Sigmoid colon (tissue), 4 donors: ENCODE measurements at regions not wholly inside any gene's neighbourhood (a gene's known extent, or its start where the extent isn't known, plus 50 kb on each side); places are given as distances from the start of the nearest gene placed in this dataset.

Source experiments
- EP300 ChIP-seq, 4 donors: sonication (generic); formaldehyde crosslinking; IDR thresholded peaks; one replicate each; pipeline ENCODE4 v1.6.1; 2017; ENCODE audit warnings: antibody characterized with exemption in 4 of 4
- POLR2A ChIP-seq, 2 donors: fragments of 450-650 bp; IDR thresholded peaks; one replicate each; pipeline ENCODE4 v1.6.1; 2016; ENCODE audit warnings: antibody characterized with exemption in 2 of 2, mild to moderate bottlenecking in 2 of 2, moderate library complexity in 2 of 2
- POLR2AphosphoS5 ChIP-seq, 4 donors: sonication (generic); formaldehyde crosslinking; IDR thresholded peaks; one replicate each; pipeline ENCODE4 v1.6.1; 2017; ENCODE audit warnings: antibody characterized with exemption in 4 of 4
- TF ChIP-seq, protein P1 (sequence below), 4 experiments: fragments of 450-650 bp in 3 of 4; fragments of 200-600 bp in 1 of 4; IDR thresholded peaks; one replicate each; pipeline ENCODE4 v1.5.1; 2016 to 2019; ENCODE audit warnings: antibody characterized with exemption in 4 of 4, mild to moderate bottlenecking in 3 of 4, moderate library complexity in 2 of 4

DNA sequence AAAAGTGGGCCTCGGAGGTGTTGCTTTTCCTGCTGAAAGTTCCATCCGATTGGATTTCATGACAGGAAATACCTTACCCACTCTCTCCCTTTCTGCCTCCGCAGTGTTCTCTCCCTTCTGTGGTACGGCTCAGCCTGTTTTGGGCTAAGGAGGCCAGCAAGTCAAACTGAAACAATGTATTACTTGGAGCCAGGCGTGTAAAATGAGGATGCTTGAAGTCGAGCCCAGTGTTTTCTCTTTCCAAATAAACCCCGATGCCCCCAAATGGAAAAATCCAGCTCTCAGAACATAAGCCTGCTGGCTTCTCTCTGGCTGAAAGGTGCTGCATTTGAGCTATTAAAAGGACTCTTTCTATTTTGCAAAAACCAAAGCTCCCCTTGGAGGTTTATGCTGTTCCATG lies 124.7 kb downstream of the ZNF664 start:
- TF ChIP-seq POLR2A (IDR thresholded peaks at IDR 0.05) (no peak), POLR2AphosphoS5 (IDR thresholded peaks at IDR 0.05) (no peak), EP300 (IDR thresholded peaks at IDR 0.05) (no peak)
- TF ChIP-seq, protein P1, sequence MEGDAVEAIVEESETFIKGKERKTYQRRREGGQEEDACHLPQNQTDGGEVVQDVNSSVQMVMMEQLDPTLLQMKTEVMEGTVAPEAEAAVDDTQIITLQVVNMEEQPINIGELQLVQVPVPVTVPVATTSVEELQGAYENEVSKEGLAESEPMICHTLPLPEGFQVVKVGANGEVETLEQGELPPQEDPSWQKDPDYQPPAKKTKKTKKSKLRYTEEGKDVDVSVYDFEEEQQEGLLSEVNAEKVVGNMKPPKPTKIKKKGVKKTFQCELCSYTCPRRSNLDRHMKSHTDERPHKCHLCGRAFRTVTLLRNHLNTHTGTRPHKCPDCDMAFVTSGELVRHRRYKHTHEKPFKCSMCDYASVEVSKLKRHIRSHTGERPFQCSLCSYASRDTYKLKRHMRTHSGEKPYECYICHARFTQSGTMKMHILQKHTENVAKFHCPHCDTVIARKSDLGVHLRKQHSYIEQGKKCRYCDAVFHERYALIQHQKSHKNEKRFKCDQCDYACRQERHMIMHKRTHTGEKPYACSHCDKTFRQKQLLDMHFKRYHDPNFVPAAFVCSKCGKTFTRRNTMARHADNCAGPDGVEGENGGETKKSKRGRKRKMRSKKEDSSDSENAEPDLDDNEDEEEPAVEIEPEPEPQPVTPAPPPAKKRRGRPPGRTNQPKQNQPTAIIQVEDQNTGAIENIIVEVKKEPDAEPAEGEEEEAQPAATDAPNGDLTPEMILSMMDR (IDR thresholded peaks at IDR 0.05): no peak
